Activated CD4-positive, alpha-beta T cell treated with anti-CD3 and anti-CD28 coated beads, Interleukin-2, Interleukin-6, amounts not matched to agents 100 ng/mL and 50 ng/mL, durations not matched to agents 16 hours and 8 hours (primary cell): ENCODE measurements at regions not wholly inside any gene's neighbourhood (a gene's known extent, or its start where the extent isn't known, plus 50 kb on each side); places are given as distances from the start of the nearest gene placed in this dataset.

Source experiments
- DNase-seq: peaks from one replicate; pipeline ENCODE4 v3.0.0-alpha.2; 2020

DNA sequence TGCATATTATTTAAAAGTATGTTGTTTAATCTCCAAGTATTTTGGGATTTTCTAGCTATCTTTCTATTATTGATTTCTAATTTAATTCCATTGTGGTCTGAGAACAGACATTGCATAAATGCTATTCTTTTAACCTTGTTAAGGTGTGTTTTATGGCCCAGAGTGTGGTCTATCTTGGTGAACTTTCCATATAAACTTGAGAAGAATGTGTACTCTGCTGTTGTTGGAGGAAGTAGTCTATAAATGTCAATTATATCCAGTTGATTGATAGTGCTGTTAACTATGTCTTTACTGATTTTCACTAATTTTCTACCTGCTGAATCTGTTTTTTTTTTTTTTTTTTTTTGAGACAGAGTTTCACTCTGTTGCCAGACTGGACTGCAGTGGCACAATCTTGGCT lies 180.9 kb downstream of the ZNF621 start:
- no peak for DNase-seq

DNA sequence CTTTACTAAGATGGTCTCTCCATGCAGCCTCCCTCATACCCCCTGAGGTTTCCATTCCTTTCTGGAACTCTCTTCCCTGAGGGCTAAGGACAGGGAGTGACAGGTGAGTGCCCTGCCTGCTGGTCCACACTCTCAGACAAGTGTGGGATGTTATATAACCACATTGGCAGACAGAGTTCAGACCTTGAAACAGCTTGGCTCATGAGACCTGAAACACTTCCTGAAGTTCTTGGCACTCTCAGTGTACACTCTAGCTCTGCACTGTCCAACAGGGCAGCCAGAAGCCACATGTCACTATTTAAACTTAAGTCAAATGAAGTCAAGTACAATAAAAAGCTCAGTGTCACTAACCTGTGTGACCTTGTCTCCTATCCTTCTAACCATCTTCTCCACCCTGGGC lies 188.5 kb downstream of the ZNF621 start:
- DNase-seq = no peak

DNA sequence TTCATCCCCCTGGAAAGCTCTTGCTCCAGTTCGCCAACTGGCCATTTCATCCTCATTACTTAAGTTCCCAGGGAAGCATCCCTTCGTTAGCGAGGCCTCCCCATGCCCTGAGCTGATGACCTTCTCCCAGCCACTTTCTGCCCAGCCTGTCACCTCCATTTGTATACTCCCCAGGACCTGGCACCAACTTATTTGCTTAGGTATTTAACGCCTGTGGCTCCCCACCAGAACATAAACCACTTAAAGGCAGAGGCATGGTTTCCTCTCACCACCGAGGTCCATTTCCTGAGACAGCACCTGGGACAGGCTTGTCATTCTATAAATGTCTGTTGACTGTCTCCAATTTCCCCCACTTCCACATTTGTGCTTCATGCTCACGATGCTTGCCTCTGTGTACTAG lies 189.0 kb downstream of the ZNF621 start:
- DNase-seq = no peak

DNA sequence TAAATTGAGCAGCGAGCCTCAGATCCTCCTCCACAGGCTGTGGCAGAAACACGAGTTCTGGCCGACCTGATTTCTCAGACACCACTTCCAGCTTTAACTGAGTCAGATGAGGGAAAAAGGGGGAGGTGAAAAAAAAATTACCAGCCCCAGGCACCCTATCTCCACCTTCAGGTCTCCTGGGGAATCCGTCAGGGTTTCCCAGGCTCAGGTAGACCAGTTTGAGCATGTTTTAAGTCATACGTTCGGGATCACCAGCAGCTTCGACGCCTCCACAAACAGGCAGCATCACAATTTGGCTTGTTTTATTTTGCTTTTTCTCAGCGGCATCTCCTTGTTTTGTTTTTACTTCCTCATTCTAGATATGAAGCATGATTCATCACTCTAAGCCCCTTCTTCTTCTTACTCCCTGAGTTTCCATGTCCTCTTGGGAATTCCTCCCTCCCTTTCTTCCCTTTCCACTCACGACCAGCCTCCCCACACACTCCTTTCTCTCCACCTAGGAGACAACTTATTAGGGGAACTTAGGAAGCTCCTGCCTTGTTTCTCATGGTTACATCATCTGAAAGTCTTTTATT lies 190.1 kb downstream of the ZNF621 start:
- no peak for DNase-seq

DNA sequence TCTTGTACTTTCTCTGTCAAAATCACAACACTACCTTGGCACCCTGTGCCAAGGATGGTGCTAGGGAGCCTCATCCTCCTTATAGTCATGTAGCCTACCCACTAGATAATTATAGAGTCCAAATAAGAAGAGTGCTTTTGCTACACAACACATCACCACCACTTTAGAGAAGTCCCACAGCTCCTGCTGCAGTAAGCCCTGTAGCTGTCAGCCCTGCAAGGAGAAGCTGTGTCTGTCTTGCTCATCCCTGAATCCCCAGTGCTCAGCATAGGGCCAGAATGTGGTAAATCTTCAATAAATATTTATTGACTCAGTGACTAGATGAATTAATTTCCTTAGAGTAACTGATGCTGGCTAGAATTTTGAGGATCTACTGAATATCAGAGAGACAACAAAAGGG lies 190.8 kb downstream of the ZNF621 start:
- no peak for DNase-seq

DNA sequence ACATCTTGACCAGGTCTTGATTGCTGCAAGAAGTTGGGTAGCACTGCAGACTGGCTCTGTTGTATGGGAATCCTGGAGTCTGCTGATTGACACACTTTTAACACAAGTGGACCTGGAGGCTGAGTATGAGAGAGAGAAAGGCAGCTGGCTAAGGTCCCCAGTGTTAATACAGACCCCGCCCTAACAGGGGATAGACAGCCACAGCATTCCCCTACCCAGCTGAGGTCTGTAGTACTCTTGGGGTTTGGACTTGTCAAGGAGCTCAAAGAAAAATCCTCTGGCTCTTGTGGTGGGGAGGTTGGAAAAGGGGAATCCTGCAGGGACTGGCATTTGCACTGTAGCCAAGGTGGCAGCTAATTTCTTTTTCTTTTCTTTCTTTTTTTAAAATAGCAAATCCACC lies 192.7 kb downstream of the ZNF621 start:
- DNase-seq = no peak

DNA sequence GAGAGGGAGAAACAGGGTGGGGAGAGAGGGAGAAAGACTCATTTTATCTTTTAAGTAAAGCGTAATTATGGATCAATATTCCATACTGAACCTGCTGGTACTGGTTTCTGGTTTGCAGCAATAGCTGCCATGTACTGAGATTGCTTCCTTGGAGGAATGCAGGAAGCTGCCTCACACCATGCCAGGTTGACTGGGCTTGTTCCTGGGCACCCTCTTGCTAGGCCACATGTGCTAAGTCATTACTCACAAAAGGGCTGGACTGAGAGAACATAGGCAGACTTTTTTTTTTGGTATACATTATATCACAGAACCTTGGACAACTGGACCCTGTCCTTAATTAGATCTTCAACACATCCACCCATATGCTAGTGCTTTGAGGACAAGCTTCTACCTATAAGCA lies 193.4 kb downstream of the ZNF621 start:
- no peak for DNase-seq

DNA sequence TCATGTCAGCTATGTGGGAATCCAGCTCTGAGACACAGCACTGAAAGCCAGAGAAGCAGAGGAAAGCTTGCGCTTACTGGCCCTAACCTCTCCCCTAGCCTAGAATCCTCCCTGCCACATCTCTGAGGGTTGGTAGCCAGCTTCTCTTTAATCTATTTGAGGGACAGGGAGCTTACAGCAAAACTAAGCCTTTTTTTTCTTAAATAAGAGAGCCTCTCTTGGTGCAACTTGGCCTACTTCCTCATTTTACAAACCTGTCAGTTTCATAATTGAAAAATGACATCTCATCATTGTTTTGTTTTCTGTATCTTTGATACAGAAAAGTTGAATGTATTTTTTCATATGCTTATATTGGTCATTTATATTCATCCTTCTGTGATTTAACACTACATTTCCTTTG lies 193.9 kb downstream of the ZNF621 start:
- no peak for DNase-seq

DNA sequence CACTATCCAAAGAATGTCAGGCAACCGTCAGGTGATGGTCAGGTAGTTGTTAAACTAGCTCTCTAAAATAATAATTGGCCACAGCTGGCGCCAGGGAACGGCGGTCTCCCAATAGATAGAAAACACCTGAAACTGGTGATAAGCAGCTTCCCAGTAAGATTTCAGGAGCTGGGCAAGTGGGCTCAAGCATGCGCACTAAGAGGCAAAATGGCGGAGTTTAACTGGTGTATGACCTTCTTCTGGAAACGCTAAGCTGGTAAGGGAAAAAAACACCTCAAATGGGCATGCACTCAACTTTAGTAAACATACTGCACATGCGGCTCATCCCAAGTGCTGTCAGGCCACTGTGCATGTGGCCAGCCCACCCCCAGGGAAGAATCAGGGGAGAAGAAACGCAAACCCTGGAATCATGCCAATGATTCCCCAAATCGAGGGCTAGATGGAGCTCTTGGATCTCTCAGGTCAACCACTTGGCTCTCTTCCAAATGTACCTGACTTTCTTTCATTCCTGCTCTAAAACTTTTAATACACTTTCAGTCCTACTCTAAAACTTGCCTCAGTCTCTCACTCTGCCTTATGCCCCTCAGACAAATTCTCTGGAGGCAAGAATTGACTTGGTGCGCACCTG lies 195.0 kb downstream of the ZNF621 start:
- DNase-seq = no peak

DNA sequence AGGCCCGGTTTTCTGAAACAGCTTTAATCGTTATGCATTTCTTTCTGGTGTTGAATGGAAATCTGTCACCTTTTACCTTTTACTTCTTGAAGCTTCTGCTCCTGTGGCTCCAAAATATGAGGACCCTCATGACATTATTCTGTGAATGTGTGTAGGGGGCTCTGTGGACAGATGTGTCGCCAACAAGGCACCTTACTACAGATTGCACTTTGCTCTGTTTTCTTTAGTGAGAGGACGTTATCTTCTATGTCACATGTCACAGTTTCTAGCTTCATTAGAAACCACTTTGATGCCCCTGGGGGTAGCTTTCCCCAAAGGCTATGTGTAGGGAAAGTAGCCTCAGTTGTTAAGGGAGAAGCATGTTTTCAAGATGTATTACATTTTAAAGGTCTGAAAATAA lies 195.6 kb downstream of the ZNF621 start:
- no peak for DNase-seq

DNA sequence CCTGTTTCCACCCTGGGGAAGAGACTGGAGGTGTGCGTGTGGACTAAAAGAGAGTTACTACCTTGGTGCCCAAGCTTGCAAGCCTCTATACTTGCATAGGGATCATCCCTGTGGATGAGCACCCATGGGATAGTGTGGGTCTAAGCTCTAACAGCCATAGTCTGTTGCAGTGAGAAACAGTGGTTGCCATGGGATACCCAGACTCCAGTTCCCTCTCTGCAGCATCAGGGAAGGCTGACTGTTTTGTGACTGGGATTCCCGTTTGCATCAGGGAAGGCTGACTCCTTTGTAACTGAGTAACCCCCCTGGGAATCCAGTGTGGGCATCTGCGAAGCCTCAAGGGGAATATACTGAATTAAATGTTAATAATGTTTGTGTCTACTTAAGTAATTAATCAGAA lies 196.1 kb downstream of the ZNF621 start:
- no peak for DNase-seq

DNA sequence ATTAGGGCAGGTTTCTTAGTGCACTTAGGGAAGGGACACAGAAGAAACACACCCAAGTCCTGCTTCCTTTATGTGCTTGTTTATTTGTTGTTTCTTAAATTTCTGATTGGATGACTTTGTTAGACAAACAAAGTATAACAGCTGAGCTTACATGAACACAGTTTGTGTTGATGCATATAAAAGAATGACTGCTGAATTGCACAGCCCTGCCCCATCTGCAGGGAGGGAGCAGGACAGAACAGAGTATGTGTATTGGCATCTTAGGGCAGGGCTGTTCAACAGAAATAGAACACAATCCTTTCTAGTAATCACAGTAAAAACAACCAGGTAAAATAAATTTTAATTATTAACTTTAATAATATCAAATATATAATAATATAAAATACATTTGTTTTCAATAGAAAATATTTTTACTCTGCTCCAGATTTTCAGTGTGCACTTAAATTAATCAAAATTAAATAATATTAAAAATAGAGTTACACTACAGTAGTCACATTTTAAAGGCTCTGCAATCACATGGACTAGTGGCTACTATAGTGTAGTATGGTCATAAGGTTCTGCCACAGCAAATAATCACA lies 198.4 kb downstream of the ZNF621 start:
- DNase-seq = no peak

DNA sequence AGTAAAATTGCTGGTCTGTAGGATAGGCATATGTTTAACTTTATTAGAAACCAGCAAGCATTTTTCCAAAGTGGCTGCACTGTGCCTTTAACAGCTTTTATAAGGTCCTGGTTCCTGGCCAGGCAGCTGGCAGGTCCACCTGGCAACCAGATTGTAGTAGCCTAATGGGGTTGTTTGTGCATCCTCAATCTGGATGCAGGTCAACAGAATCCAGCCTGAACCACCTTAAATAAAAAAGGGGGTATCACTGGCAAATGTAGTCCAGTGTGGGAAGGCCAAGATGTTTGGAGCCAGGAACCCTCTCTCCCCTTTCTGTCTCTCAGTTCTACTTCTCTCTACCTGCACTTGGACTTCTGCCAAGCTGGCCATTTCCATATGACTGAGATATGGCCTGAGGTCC lies 200.3 kb downstream of the ZNF621 start:
- no peak for DNase-seq

DNA sequence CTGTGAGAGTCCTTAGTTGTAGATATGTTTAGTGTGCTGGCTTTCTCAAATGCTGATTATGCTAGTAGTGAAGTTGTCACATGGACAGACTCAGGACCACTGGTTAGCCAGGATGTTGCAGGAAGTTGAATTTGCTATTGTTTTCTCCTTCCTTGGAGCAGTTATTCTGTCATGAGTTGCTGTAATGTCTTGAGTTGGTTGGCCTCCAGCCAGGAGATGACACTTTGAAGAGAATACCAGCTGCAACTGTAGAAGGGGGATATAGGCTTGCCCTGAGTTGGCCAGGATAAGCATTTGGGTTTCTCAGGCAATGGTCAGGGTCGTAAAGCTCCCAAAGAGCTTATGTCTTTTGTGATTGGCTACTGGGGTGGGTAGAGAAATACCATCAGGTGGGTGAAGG lies 206.7 kb downstream of the ZNF621 start:
- no peak for DNase-seq

DNA sequence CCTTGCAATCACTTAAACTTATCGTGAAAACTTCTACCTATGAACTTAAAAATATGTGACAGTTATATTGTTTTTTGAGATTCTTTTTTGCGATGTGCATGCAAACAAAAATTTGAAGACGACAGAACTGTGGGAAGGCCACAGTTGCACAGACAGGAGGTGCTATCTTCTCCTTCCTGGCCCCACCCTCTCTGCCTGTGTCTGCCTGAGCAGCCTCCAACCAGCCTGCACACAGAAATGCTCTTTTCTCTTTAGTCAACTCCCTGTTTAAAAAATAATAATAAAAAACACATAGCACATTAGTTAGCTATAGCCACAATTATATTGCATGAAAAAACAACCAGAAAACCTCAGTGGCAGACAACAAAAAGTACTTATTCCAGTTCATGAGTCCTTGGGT lies 212.2 kb downstream of the ZNF621 start:
- DNase-seq = no peak

DNA sequence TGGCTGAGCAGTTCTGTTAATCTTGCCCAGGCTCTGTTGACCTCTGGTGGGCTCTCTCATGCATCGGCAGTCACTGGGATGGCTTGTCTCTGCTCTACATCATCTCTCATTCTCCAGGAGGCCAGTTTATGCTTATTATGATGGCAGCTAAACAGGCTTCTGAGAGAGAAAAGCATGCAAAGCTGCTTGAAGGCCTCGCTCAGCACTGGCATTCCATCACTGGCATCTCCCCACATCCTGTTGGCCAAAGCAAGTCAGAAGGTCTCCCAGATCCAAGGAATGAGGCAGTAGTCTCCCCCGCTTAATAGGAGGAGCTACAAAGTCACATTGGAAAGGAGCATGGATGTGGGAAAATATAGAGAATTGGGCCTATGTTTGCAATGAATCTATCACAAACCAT lies 212.6 kb downstream of the ZNF621 start:
- no peak for DNase-seq

DNA sequence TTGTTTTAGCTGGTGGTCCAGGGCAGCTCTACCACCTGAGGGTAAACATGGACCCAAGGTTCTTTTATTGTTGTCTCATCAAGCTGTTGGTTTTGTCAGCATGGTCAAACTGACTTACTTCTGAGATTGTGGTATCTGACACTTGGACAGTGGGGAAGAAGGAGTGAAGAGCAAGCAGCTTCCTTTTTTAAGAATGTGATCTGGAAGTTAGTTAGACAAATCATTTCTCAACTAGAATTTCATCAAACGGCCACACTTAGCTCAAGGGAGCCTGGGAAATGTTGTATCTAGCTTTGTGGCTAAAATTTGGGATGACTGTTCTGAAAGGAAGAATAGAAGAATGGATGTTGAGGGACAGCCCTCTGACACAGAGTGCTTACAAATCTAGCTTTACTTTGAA lies 215.2 kb downstream of the ZNF621 start:
- no peak for DNase-seq

DNA sequence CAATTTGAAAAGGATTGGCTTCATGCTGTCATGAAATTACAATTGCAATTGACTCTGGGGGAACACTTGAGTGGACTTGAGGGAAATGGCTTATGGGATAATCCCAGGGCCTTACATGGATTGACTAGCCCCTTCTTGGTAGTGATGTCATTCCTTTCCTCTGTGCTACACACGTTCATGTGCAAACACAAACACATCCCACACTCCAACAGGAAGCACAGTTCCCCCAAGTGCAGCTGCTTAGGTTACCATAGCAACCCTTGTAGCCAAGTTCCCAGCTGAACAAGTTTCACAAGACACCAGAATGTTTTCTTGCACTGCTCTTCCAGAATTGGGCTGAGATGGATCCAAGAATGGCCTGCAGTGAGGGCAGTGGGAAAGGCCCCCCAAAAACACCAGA lies 217.0 kb downstream of the ZNF621 start:
- DNase-seq = no peak

DNA sequence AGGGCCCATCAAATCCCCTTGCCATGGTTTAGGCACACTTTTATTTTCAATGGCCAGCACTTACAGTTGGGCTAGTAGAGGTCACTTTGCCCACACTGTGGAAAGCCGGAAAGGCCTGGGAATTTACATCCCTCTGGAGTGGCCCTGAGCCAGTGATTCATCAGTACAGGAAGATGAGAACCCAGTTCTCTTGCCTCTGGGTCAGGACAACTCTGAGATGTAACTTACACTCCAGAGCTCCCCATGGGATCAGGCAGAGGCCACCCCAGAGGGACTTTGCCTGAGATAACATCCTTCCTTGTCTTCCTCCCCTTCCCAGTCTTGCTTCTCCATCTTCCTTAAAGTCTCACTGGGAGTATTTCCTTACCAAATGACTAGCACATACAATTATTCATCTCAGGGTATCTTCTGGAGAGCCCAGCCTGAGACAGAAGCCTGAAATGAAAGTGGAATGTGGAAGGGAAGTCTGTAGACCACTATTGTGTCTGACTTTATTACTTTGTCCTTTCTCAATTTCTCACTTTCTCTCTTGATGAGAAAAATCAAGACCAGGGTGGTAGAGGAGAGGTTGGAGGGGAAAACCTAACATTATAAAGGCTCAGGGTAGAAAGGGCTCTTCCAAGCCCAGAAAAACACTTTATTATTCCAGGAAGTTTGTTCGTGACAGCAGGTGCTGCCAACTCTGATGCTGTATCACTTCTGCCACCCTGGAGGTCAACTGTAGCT lies 220.8 kb downstream of the ZNF621 start:
- DNase-seq = no peak

DNA sequence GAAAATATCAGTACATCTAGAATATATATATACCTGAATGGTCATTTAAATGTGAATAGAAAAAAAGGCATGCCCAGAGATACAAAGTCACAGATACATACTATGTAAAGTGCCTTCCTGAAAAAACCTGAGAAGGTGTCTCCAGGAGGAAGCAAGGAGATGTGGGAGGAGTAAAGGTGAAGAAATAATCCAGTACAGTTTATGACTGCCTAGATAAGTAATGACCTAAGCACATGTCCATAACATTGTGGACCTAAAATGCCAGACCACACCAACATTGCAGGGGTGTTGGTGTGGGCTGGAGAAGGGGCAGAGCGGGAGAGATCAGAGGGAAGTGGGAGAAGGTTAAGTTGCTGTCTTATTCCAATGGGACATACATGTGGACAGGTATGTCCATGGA lies 226.9 kb downstream of the ZNF621 start:
- DNase-seq = no peak

DNA sequence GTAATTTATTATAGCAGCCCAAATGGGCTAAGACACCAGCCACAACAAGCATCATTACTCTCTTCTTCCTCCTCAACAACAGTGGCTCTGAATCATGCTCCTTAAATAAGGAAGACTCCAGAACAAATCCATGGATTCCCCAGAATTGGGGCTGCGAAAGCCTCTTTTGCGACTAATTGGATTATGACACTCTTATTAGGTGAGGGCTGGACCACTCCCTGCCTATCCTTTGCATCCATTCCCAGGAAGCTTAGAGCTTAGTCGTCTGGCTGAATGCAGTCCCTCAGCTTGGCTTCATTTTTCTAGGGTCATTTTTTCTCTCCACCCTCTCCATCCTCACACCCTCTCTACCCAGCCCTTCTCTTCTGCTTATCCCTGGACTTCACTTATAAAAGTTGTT lies 227.7 kb downstream of the ZNF621 start:
- DNase-seq = no peak

DNA sequence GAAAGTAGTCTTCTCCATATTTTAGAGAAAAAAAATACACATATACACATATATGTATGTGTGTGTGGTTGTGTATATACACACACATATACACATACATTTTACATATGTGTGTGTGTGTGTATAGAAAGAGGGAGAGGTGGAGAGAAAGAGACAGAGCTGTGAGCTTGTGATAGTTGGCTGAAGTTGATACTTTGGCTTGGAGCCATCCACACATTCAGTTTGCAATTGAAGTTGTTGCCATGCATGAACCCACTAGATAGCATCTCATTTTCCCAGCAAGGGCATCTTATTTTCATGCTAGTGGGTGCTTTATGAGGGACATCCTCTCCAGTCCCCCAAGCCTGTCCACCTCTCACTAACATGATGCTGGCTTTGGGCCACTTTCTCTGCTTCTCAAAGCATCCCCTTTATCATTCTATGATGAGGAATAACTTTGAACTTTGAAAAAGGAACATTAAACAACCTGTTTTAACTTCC lies 228.6 kb downstream of the ZNF621 start:
- DNase-seq = no peak

DNA sequence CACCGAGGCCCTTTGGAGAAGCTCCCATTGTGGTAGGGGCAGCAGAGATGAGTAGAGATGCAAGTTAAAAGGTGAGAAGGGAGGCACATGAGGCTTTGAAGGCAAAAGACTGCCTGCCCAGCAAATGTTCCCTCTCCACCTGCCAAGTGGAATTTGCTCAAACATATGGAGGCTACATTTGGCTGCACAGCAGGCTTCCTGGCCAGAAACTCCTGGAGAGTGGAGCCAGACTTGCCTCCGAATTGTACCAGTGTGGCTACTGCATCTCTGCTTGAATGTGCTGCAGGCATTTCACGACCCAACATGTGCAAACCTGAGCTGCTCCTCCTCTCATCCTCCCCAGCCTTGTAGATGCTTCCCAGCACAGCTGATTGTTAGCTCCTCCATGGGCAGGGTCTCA lies 229.2 kb downstream of the ZNF621 start:
- no peak for DNase-seq

DNA sequence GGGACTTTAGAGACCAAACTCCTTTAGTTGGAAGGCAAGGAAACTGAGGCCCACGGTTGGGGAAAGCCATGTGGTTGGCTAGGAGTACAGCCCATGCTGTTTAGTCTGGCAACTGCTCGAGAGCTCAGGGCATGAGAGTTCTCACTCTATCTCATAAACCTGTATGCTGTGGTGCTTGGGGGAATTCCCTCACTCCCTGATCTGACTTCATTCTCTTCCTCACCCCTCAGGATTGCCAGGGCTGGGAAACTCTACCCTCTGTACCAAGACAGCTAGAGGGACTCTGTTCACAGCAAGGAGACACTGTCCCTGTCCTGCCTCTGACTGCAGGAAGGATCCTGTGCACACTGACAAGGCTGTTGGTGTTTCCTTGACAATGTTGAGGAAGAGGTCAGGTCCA lies 230.2 kb downstream of the ZNF621 start:
- DNase-seq = no peak
